ENCODE measurements at regions not wholly inside any gene's neighbourhood (a gene's known extent, or its start where the extent isn't known, plus 50 kb on each side); places are given as distances from the start of the nearest gene placed in this dataset.

DNA sequence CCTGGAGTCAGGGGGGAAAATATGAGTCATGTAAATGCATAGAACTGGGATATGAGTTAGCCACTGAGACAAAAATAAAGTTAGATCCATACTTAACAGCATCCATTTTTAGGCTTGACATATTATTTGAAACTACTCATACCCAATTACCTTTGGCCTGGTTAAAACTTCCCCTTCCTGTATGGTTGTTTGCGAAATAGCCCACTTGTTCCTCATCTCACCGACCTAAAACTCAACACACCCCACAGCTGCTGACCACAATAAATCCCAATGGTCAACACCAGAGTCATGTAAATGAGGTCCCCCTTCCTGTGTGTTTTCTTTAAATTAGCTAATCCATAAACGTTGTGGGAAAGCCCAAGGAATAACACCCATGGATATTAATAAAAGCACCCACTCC, 55.2 kb upstream of the TMEM215 start:
- TF ChIP-seq CTCF (IDR thresholded peaks at IDR 0.05; ENCODE audit: low read length) (no peak), EZH2 (IDR thresholded peaks at IDR 0.05; ENCODE audit: borderline replicate concordance, low read length) (no peak)
- H3K4me1 ChIP-seq (ENCODE audit: insufficient read depth, low read length, severe bottlenecking) = no peaks in the 10 kb centered on the region

More for the DNA sequence above, 55.2 kb upstream of the TMEM215 start:
- Histone ChIP-seq H3F3A (ENCODE audit: insufficient read depth, low read length) (no peaks in the 10 kb centered on the region), H3K9me2 (ENCODE audit: low read depth, low read length) (no peaks in the 10 kb centered on the region), H3K27me3 (ENCODE audit: insufficient read depth, low read length) (no peaks in the 10 kb centered on the region), H3K4me2 (ENCODE audit: low read length) (no peak overlapping the region), H3K79me2 (ENCODE audit: insufficient read depth, low read length) (no peaks in the 10 kb centered on the region), H3K9me3 (ENCODE audit: low read length) (no peaks in the 10 kb centered on the region), H2AFZ (ENCODE audit: low read length) (no peak overlapping the region), H3K36me3 (ENCODE audit: insufficient read depth, low read length) (no peaks in the 10 kb centered on the region), H3K27ac (ENCODE audit: low read depth, low read length, poor library complexity, severe bottlenecking) (no peak overlapping the region), H4K20me1 (ENCODE audit: insufficient read depth, low read length) (no peaks in the 10 kb centered on the region), H3K4me3 (ENCODE audit: low read depth, low read length, poor library complexity, severe bottlenecking) (no peak overlapping the region), H3K9ac (ENCODE audit: low read length) (no peak overlapping the region)

All from OCI-LY1 (cell line).